HG03139 (cell line): ENCODE measurements at regions not wholly inside any gene's neighbourhood (a gene's known extent, or its start where the extent isn't known, plus 50 kb on each side); places are given as distances from the start of the nearest gene placed in this dataset.

Experiments
- ATAC-seq: cut with Tn5 transposase; IDR thresholded peaks from one replicate; pipeline ENCODE4 v1.9.1; 2021; ENCODE audit not compliant: unreplicated experiment

DNA sequence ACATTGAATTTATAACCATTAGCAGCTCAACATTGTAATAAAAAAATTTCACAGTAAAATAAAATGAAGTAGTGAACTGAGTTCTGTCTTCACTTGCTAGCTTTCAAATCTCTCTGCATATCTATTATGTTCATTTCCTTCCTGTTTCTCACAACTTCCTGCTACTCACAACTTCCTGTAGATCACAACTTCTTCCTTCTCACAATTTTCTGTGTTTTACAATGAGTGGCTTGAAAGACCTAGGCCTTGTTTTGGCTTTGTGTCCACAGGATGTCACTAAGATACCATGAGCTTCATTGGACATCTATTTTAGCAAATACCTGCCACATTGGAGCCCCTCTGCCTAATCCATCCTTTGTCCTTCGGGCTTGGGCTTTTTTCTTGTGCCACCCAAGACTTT, 480.3 kb upstream of the ADAMTS16 start:
- ATAC-seq: no peak

- ATAC-seq: no peak
These were observed 478.8 kb upstream of the ADAMTS16 start for GRCh38 chr5:4661326-4661725.

DNA sequence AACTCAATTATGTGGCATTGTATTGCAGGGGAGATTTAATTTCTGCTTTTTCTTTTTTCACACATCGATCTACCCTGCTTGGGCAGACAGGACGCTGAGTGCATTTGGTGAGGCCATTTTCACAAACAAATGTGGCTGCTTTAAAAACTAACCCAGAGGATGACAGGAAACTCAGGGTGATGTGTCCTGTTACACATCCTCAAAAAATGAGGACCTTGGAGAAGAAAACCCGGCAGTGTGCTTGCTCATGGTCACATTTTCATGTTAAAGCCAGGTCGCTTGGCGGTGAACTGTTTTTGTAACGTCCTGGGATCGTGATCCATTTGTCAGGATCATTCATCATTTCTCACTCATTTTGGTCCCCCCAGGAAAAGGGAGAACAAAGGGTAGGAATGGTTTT, 478.3 kb upstream of the ADAMTS16 start:
- ATAC-seq: no peak

GRCh38 chr5:4662756-4663155, 477.4 kb upstream of the ADAMTS16 start:
- no peak for ATAC-seq

DNA sequence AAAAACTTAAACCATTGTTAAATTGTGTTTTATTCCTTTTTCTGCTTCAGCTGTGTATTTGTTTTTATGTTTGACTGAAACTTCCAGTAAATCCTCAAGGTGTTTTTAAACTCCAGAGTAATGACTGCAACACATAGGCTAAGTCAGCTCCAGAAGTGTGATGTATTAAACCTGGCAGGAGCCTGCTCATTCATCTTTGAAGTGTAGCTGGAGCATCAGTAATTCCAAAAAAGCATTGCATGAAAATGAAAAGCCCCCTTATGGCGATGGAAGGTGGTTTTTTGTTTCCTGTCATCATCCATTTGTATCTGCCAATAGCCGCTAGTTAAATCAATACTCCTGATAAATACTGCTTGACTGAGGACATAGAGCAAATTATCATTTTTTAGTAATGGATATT, 474.2 kb upstream of the ADAMTS16 start:
- no peak for ATAC-seq

DNA sequence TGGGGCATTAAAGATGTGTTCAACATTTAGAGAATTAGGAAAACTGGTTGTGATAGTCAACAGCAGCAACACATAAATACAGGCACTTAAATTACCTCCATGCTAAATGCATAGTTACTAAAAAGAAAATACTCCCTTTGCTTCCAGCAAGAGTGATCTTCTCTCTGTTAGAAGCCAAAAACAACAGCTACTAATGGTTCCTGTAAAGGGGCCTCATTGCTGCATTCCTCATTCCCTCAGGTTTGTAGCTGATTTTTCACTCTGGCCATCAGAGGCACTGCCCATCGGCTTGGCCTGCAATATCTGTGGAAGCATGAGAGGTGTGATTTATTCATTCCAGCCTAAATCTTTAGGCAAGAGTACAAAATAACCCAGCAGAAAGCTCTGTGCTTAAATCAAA, 466.0 kb upstream of the ADAMTS16 start:
- ATAC-seq: no peak

DNA sequence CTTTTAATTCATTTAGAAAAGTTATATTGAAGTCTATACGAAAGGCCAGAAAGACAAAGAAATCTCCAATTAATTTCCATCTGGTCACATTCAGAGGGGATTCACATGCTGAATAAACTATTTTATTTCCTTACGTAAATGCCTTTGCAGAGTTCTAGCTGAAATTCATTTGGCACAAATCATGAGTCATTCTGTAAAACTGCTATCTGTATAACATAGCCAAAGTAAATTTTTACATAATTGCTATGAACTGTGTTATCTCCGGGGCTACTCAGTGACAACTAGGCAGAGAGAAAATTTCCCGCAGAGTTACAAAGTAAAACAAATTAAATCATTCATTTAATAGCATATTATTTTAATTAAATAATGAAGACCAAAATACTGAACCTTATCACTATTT, 463.2 kb upstream of the ADAMTS16 start:
- no peak for ATAC-seq

GRCh38 chr5:4684946-4685345, 455.2 kb upstream of the ADAMTS16 start:
- ATAC-seq: no peak

- ATAC-seq: no peak
These were observed 441.5 kb upstream of the ADAMTS16 start for GRCh38 chr5:4698596-4698995.

DNA sequence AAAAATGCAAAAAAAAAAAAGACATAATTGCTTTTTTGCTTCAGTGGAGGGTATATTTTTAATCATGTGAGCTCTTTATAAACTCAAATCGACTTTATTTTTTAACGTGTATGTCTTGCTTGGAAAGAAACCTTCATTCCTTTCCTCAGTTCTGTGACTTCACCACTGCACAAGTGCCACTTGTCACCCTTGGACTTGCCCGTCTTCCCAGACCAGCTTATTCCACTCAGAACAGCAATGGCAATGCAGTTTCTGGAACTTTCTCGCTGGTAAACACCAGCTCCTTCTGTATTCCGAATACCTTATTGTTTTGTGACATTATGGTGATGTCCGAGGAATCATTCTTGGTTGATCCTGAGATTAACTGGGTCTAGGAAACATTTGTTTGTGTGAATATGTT, 440.5 kb upstream of the ADAMTS16 start:
- no peak for ATAC-seq

GRCh38 chr5:4700069-4700468, 440.1 kb upstream of the ADAMTS16 start:
- ATAC-seq: no peak

DNA sequence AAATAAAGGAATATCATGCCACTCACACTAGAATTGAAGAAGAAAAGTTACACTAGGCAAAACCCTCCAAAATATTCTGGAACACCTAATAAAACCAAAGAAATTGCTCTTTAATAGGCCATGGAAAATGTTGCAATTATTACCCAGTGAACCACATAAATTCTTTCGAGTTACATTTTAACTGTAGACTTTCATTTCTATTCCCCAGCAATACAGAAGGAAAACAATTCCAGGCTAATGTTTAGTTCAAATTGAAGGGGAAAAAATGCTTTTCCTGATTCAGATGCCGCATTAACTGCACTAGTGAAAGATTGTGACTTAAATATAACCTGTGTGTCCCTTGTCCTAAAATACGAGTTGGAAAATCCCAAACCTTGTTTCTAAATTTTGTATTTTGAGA, 439.3 kb upstream of the ADAMTS16 start:
- ATAC-seq: no peak

DNA sequence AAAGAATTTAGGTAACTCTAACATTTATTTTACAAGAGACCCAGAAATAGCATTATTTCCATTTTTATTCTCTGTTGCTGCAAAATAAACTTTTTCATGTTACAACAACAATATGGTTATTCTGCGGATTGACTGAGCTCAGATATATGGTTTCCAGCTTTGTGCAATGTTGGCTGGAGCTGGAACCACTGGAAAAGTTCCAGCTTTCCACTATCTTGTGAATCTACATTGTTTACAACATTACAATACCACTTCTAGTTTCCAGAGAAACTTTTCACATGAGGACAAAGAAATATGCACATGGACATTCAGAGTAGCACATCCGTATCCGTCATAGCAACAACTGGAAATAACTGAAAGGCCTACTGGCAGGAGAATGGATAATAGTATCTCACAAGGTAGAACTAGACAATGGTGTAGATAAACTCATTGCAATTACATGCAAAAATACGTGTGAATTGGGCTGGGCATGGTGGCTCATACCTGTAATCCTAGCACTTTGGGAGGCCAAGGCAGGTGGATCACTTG, 436.1 kb upstream of the ADAMTS16 start:
- ATAC-seq: no peak

GRCh38 chr5:4704951-4705350, 435.2 kb upstream of the ADAMTS16 start:
- ATAC-seq: no peak

DNA sequence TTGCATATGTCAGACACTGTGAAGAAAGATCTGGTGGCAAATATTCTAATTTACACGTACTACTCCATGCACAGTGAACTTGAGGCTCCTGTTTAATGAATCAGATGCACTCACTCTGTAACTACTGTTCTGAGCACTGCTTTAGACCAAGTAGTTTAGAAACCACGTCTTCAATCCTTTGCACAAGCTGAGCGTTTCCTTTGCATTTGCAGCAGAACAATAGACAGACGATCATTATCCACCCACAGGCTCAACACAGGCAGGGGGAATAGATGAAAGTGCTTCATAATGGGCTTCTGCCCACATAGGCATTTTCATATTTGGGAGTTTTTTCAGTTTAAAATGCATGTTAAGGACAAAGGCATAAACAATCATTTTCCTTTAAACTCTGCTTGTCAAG, 423.3 kb upstream of the ADAMTS16 start:
- ATAC-seq: no peak

- no peak for ATAC-seq
These were observed 422.7 kb upstream of the ADAMTS16 start for GRCh38 chr5:4717446-4717845.

DNA sequence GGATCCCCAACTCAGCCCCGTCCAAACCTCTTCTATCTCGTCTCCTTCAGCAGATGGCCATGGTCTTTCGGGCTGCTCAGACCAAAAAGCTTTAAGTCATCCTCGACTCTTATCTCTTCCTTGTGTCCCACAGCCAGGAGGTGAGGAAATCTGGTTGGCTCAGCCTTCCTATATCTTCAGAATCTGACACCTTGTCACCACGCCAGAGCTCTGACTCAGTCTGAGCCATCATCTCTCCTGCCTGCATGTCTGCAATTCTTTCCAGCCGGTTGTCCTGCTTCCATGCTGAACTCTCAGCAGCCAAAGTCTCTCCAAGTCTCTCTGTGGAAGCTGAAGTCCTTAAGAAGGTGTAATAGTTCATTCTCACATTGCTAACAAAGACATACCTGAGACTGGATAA, 419.3 kb upstream of the ADAMTS16 start:
- ATAC-seq: no peak

- no peak for ATAC-seq
These were observed 417.2 kb upstream of the ADAMTS16 start for GRCh38 chr5:4722886-4723285.

- no peak for ATAC-seq
These were observed 414.5 kb upstream of the ADAMTS16 start for GRCh38 chr5:4725594-4725993.

- ATAC-seq: no peak
These were observed 409.9 kb upstream of the ADAMTS16 start for GRCh38 chr5:4730279-4730678.

GRCh38 chr5:4734348-4734747, 405.8 kb upstream of the ADAMTS16 start:
- no peak for ATAC-seq

DNA sequence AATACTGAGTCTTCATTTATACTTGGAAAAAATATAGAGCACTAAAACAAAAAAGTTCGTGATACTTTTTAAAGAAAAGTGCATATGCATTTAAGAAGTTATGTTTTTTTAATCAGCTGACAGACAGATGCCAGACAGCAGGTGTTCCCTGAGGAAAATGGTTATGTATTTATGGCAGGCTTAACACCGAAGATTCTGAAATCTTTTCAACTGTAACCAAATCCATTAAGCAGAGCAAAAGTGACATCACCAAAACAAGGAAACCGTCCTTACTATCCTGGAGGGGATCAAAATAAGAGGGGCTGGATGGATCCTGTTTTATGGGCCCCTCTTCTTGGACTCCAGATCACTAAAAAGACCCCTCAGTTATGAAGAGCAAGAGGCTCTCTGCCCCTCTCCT, 404.9 kb upstream of the ADAMTS16 start:
- no peak for ATAC-seq

- no peak for ATAC-seq
These were observed 402.3 kb upstream of the ADAMTS16 start for GRCh38 chr5:4737868-4738267.

DNA sequence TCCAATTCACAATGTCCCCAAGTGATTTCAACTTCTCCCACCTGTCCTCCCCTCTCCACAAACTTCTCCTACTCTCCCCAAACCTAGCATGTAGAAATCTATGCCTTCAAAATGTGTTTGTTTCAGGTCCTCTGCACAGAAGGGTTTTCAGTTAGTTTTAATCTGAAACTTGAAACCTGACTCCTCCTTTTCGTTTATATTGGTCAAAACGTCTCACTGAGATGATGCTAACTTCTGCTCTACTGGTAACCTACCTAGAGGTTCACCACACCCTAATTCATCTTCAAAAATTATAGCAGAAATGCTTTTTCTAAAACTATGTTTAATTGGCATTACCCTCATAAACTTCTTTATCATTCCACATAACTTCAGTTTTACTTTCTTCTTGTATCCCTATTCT, 401.8 kb upstream of the ADAMTS16 start:
- ATAC-seq: no peak
